ENCODE measurements at regions not wholly inside any gene's neighbourhood (a gene's known extent, or its start where the extent isn't known, plus 50 kb on each side); places are given as distances from the start of the nearest gene placed in this dataset.
"Not testable (repeated sequence)": the region's sequence is repeated elsewhere in the genome, so short reads cannot be mapped to it uniquely, and the experiment has no call there.

DNA sequence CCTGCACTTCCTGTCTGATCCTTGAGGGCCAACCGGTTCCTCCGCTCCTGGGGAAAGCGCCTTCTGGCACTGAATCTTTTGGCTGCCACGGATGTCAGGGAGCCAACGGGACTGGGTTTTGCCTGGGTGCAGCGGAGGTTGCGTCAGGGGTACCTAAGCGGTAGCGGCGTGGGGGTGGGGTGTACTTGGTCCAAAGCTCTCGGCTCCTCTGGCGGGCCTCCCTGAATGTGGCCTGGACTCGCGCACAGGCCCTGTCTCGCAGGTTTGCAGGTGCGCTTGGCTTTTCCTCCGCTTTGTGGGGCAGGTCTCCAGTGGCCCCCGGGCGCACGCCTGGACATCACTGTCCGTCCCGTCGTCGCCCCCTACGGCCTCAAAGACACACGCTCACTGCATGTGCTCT lies 1410.1 kb upstream of the PCDH10 start:
- not testable (repeated sequence) for TF ChIP-seq CTCF (IDR thresholded peaks at IDR 0.05; ENCODE audit: low read depth, low read length); POLR2A (IDR thresholded peaks at IDR 0.05; ENCODE audit: extremely low read depth, insufficient read length)
